ENCODE measurements at regions not wholly inside any gene's neighbourhood (a gene's known extent, or its start where the extent isn't known, plus 50 kb on each side); places are given as distances from the start of the nearest gene placed in this dataset.

GRCh38 chr3:165439765-165440164 is 243.6 kb upstream of the SLITRK3 start:
- BruUV-seq (replicated peaks): no TSS peak
- Histone ChIP-seq H3K79me2 (ENCODE audit: insufficient read depth, low read length) (no peaks in the 10 kb centered on the region), H3K4me3 (replicated peaks in 1 of 2; ENCODE audit: low read depth in 1 of 2, low read length in 2 of 2) (no peak overlapping the region), H3K9me2 (ENCODE audit: insufficient read depth) (no peaks in the 10 kb centered on the region), H3K36me3 (ENCODE audit: control insufficient read depth in 1 of 2, insufficient read depth in 2 of 2, low read length in 2 of 2) (no peaks in the 10 kb centered on the region), H2AFZ (ENCODE audit: low read depth, low read length, poor library complexity, severe bottlenecking) (no peak overlapping the region), H4K20me1 (ENCODE audit: insufficient read depth) (no peaks in the 10 kb centered on the region), H3K4me1 (ENCODE audit: control insufficient read depth in 1 of 2, insufficient read depth in 2 of 2, low read length in 2 of 2) (no peaks in the 10 kb centered on the region), H3K27ac (ENCODE audit: low read depth, low read length) (no peak overlapping the region), H3K9me3 (ENCODE audit: control insufficient read depth in 1 of 2, insufficient read depth in 1 of 2, low read depth in 1 of 2, low read length in 2 of 2) (no peaks in the 10 kb centered on the region), H3K27me3 (ENCODE audit: insufficient read depth, low read length) (no peaks in the 10 kb centered on the region), H3K9ac (ENCODE audit: low read length) (no peak overlapping the region), H3K4me2 (ENCODE audit: low read length) (no peak overlapping the region)
- RAD21 ChIA-PET (ENCODE audit: low non-redundant PET in 1 of 2, low total read pairs in 2 of 2, uncharacterized antibody in 2 of 2, unreplicated experiment in 2 of 2): no interaction called here
- CTCF ChIA-PET: no interaction called here
- DNase-seq (ENCODE audit: low read depth, low spot score) (no peak), ATAC-seq (no peak)
- POLR2A ChIA-PET: no interaction called here
- intact Hi-C loops (cut with micrococcal nuclease): no loop called here
- TF ChIP-seq EZH2phosphoT487 (IDR thresholded peaks at IDR 0.05; ENCODE audit: borderline replicate concordance) (no peak), SP1 (IDR thresholded peaks at IDR 0.05; ENCODE audit: low read depth) (no peak), SIN3A (IDR thresholded peaks at IDR 0.05; ENCODE audit: low read depth) (no peak), CEBPB (IDR thresholded peaks at IDR 0.05; ENCODE audit: low read depth) (0 out of 2 replicates have a peak, but pooled peaks have one; percentile 18), EZH2 (IDR thresholded peaks at IDR 0.05) (no peak)

DNA sequence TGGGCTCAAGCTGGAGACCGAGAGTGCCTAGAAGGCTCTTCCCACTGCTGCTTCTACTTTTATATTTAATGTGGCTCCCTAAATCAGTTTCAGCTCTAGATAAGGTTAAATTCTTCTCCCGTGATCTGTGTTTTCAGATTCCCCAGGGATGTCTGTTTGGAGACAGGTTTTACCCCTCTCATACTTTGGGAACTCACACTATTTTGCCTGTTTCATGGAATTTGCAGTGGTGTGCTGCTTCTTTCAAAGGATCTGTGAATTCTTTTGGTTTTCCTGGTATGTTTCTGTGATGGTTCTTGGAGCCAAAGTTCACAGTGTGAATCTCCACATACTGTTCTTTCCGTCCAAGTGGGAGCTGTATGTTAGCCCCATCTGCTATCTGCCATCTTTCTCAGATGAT is 238.3 kb upstream of the SLITRK3 start:
- no peaks in the 10 kb centered on the region for H4K20me1 ChIP-seq (ENCODE audit: insufficient read depth)
- BruUV-seq (replicated peaks): no TSS peak
- no peaks in the 10 kb centered on the region for H3K36me3 ChIP-seq (ENCODE audit: control insufficient read depth in 1 of 2, insufficient read depth in 2 of 2, low read length in 2 of 2)
- DNase-seq (ENCODE audit: low read depth, low spot score) (no peak), ATAC-seq (no peak)
- no peaks in the 10 kb centered on the region for H3K9me2 ChIP-seq (ENCODE audit: insufficient read depth)
- H2AFZ ChIP-seq (ENCODE audit: low read depth, low read length, poor library complexity, severe bottlenecking): no peak overlapping the region
- H3K27ac ChIP-seq (ENCODE audit: low read depth, low read length): no peak overlapping the region
- ChIA-PET CTCF (no interaction called here), POLR2A (no interaction called here), RAD21 (ENCODE audit: low non-redundant PET in 1 of 2, low total read pairs in 2 of 2, uncharacterized antibody in 2 of 2, unreplicated experiment in 2 of 2) (no interaction called here)
- no peaks in the 10 kb centered on the region for H3K27me3 ChIP-seq (ENCODE audit: insufficient read depth, low read length)
- H3K4me1 ChIP-seq (ENCODE audit: control insufficient read depth in 1 of 2, insufficient read depth in 2 of 2, low read length in 2 of 2): no peaks in the 10 kb centered on the region
- H3K9ac ChIP-seq (ENCODE audit: low read length): no peak overlapping the region
- intact Hi-C loops (cut with micrococcal nuclease): no loop called here
- H3K9me3 ChIP-seq (ENCODE audit: control insufficient read depth in 1 of 2, insufficient read depth in 1 of 2, low read depth in 1 of 2, low read length in 2 of 2): no peaks in the 10 kb centered on the region
- H3K79me2 ChIP-seq (ENCODE audit: insufficient read depth, low read length): no peaks in the 10 kb centered on the region
- no peak overlapping the region for H3K4me2 ChIP-seq (ENCODE audit: low read length)
- H3K4me3 ChIP-seq (replicated peaks in 1 of 2; ENCODE audit: low read depth in 1 of 2, low read length in 2 of 2): no peak overlapping the region
- TF ChIP-seq CBX3 (IDR thresholded peaks at IDR 0.05; ENCODE audit: low read depth) (no peak), ZFX (IDR thresholded peaks at IDR 0.05) (no peak), POLR2A (IDR thresholded peaks at IDR 0.05; ENCODE audit: borderline replicate concordance, extremely low read depth, insufficient read depth, insufficient read length) (no peak), CEBPB (IDR thresholded peaks at IDR 0.05; ENCODE audit: low read depth) (no peak), SP1 (IDR thresholded peaks at IDR 0.05; ENCODE audit: low read depth) (no peak), ELF1 (IDR thresholded peaks at IDR 0.05; ENCODE audit: borderline replicate concordance, low read depth) (no peak), RAD21 (IDR thresholded peaks at IDR 0.05; ENCODE audit: low read depth) (no peak), FOSL1 (IDR thresholded peaks at IDR 0.05; ENCODE audit: low read depth) (no peak), EGR1 (IDR thresholded peaks at IDR 0.05; ENCODE audit: low read depth) (no peak), POLR2AphosphoS5 (IDR thresholded peaks at IDR 0.05; ENCODE audit: low read depth, low read length) (no peak), EZH2 (IDR thresholded peaks at IDR 0.05) (no peak), SIN3A (IDR thresholded peaks at IDR 0.05; ENCODE audit: low read depth) (no peak), JUND (IDR thresholded peaks at IDR 0.05) (no peak), REST (IDR thresholded peaks at IDR 0.05; ENCODE audit: low read depth) (no peak)
- TF ChIP-seq, protein P1, sequence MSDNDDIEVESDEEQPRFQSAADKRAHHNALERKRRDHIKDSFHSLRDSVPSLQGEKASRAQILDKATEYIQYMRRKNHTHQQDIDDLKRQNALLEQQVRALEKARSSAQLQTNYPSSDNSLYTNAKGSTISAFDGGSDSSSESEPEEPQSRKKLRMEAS (IDR thresholded peaks at IDR 0.05): no peak
- TF ChIP-seq, protein P2, sequence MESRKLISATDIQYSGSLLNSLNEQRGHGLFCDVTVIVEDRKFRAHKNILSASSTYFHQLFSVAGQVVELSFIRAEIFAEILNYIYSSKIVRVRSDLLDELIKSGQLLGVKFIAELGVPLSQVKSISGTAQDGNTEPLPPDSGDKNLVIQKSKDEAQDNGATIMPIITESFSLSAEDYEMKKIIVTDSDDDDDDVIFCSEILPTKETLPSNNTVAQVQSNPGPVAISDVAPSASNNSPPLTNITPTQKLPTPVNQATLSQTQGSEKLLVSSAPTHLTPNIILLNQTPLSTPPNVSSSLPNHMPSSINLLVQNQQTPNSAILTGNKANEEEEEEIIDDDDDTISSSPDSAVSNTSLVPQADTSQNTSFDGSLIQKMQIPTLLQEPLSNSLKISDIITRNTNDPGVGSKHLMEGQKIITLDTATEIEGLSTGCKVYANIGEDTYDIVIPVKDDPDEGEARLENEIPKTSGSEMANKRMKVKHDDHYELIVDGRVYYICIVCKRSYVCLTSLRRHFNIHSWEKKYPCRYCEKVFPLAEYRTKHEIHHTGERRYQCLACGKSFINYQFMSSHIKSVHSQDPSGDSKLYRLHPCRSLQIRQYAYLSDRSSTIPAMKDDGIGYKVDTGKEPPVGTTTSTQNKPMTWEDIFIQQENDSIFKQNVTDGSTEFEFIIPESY (IDR thresholded peaks at IDR 0.05; ENCODE audit: extremely low read depth, insufficient replicate concordance, low read length): no peak
